DND-41 (cell line): ENCODE measurements at regions not wholly inside any gene's neighbourhood (a gene's known extent, or its start where the extent isn't known, plus 50 kb on each side); places are given as distances from the start of the nearest gene placed in this dataset.

Experiments
- ATAC-seq: fragments of 200-7000 bp; cut with Tn5 transposase; 3 replicates; pipeline ENCODE4 v1.9.1; 2021; ENCODE audit warnings: low read depth; ENCODE audit not compliant: insufficient read depth
- DNase-seq: peaks from one replicate; pipeline ENCODE4 v3.0.0-alpha.2; 2020
- H2AFZ ChIP-seq: 2 replicates; pipeline ENCODE4 v1.6.0; 2012; ENCODE audit warnings: low read depth, low read length
- H3K27ac ChIP-seq: 2 replicates; pipeline ENCODE4 v1.5.1; 2012; ENCODE audit warnings: low read length, inconsistent platforms
- H3K27me3 ChIP-seq: fragments of 200-600 bp; sonication (generic); 2 replicates; pipeline ENCODE4 v1.6.0; 2012; ENCODE audit warnings: low read length, mild to moderate bottlenecking, inconsistent platforms; ENCODE audit not compliant: insufficient read depth, poor library complexity
- H3K36me3 ChIP-seq: 2 replicates; pipeline ENCODE4 v1.5.1; 2012; ENCODE audit warnings: low read length, inconsistent platforms; ENCODE audit not compliant: insufficient read depth
- H3K4me1 ChIP-seq: 2 replicates; pipeline ENCODE4 v1.5.1; 2012; ENCODE audit warnings: mild to moderate bottlenecking, low read length; ENCODE audit not compliant: insufficient read depth
- H3K4me2 ChIP-seq: 2 replicates; pipeline ENCODE4 v1.6.0; 2012; ENCODE audit warnings: mild to moderate bottlenecking, moderate library complexity, low read length, inconsistent platforms; ENCODE audit not compliant: insufficient read depth
- H3K4me3 ChIP-seq, 2 experiments: fragments of 200-600 bp in 1 of 2; shearing (Covaris generic) in 1 of 2; 2 replicates each; pipeline ENCODE4 v1.5.1; 2012 to 2016; ENCODE audit warnings: inconsistent platforms in 2 of 2, low read length in 2 of 2, mild to moderate bottlenecking in 2 of 2, low read depth in 1 of 2, moderate library complexity in 1 of 2
- H3K79me2 ChIP-seq: 2 replicates; pipeline ENCODE4 v1.6.0; 2012; ENCODE audit warnings: low read length, inconsistent platforms; ENCODE audit not compliant: insufficient read depth
- H3K9ac ChIP-seq: 2 replicates; pipeline ENCODE4 v1.6.0; 2012; ENCODE audit warnings: low read depth, mild to moderate bottlenecking, inconsistent platforms, low read length, moderate library complexity
- H3K9me3 ChIP-seq: 2 replicates; pipeline ENCODE4 v1.5.1; 2012; ENCODE audit warnings: low read length, moderate library complexity, mild to moderate bottlenecking, inconsistent platforms; ENCODE audit not compliant: insufficient read depth, severe bottlenecking
- H4K20me1 ChIP-seq: 2 replicates; pipeline ENCODE4 v1.6.0; 2012; ENCODE audit warnings: low read length; ENCODE audit not compliant: insufficient read depth
- EZH2 ChIP-seq: IDR thresholded peaks from 3 replicates; pipeline ENCODE4 v1.6.1; 2012; ENCODE audit warnings: borderline replicate concordance, low read depth, mild to moderate bottlenecking, moderate library complexity, low read length, inconsistent platforms; ENCODE audit not compliant: severe bottlenecking
- TF ChIP-seq, protein P1 (sequence below): IDR thresholded peaks from 2 replicates; pipeline ENCODE4 v1.5.1; 2012; ENCODE audit warnings: borderline replicate concordance, low read length, moderate library complexity, mild to moderate bottlenecking; ENCODE audit not compliant: poor library complexity, severe bottlenecking; ENCODE audit errors: extremely low read depth

GRCh38 chr12:125193376-125194152, 128.3 kb downstream of the AACS start:
- Histone ChIP-seq H3K79me2 (no peaks in the 10 kb centered on the region), H2AFZ (no peak overlapping the region), H3K36me3 (no peaks in the 10 kb centered on the region), H3K9ac (no peak overlapping the region), H4K20me1 (no peaks in the 10 kb centered on the region), H3K9me3 (no peaks in the 10 kb centered on the region), H3K4me2 (no peak overlapping the region), H3K4me1 (no peaks in the 10 kb centered on the region), H3K27me3 (peaks cover 21% of the 10 kb centered on the region), H3K27ac (no peak overlapping the region), H3K4me3 (no peak overlapping the region)
- ATAC-seq, result no peak
- TF ChIP-seq EZH2, result no peak
- no peak for DNase-seq

GRCh38 chr12:125194163-125194773, 129.0 kb downstream of the AACS start:
- H3K4me3 ChIP-seq, result no peak overlapping the region
- no peak for TF ChIP-seq EZH2
- TF ChIP-seq, protein P1, sequence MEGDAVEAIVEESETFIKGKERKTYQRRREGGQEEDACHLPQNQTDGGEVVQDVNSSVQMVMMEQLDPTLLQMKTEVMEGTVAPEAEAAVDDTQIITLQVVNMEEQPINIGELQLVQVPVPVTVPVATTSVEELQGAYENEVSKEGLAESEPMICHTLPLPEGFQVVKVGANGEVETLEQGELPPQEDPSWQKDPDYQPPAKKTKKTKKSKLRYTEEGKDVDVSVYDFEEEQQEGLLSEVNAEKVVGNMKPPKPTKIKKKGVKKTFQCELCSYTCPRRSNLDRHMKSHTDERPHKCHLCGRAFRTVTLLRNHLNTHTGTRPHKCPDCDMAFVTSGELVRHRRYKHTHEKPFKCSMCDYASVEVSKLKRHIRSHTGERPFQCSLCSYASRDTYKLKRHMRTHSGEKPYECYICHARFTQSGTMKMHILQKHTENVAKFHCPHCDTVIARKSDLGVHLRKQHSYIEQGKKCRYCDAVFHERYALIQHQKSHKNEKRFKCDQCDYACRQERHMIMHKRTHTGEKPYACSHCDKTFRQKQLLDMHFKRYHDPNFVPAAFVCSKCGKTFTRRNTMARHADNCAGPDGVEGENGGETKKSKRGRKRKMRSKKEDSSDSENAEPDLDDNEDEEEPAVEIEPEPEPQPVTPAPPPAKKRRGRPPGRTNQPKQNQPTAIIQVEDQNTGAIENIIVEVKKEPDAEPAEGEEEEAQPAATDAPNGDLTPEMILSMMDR, result no peak
- no peaks in the 10 kb centered on the region for H3K36me3 ChIP-seq
- no peaks in the 10 kb centered on the region for H3K4me1 ChIP-seq
- no peaks in the 10 kb centered on the region for H3K9me3 ChIP-seq
- peaks cover 15% of the 10 kb centered on the region for H3K27me3 ChIP-seq
- no peaks in the 10 kb centered on the region for H4K20me1 ChIP-seq
- H2AFZ ChIP-seq, result no peak overlapping the region
- no peak overlapping the region for H3K4me2 ChIP-seq
- no peaks in the 10 kb centered on the region for H3K79me2 ChIP-seq
- no peak overlapping the region for H3K27ac ChIP-seq
- H3K9ac ChIP-seq, result no peak overlapping the region
- DNase-seq (no peak), ATAC-seq (no peak)

GRCh38 chr12:125194987-125195386, 129.8 kb downstream of the AACS start:
- H4K20me1 ChIP-seq, result no peaks in the 10 kb centered on the region
- no peaks in the 10 kb centered on the region for H3K79me2 ChIP-seq
- DNase-seq, result peak; percentile 10
- peak; percentile 40; the same call in 1 of the 3 replicates for ATAC-seq
- peaks cover 10% of the 10 kb centered on the region for H3K27me3 ChIP-seq
- H3K4me1 ChIP-seq, result no peaks in the 10 kb centered on the region
- no peak overlapping the region for H3K4me2 ChIP-seq
- no peaks in the 10 kb centered on the region for H3K36me3 ChIP-seq
- no peak for TF ChIP-seq EZH2
- TF ChIP-seq, protein P1, result no peak
- no peaks in the 10 kb centered on the region for H3K9me3 ChIP-seq
- H2AFZ ChIP-seq, result no peak overlapping the region
- H3K27ac ChIP-seq, result no peak overlapping the region
- H3K4me3 ChIP-seq, result no peak overlapping the region
- H3K9ac ChIP-seq, result no peak overlapping the region

DNA sequence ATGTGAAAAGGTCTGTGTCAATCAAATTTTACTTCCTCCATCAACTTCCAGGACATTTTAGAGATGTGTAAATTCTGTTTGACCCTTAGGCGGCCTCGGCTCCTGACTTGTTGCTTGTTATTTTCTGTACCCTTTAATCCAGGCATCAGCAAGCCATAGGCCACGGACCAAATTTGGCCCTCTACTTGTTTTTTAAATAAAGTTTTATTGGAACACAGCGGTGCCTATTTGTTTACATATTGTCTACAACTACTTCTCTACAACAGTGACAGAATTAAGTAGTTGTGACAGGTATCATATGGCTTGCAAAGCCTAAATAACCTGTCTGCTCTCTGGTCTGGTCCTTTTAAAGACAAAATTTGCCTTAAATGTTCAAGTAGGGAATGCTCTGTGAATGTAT, 132.1 kb downstream of the AACS start:
- TF ChIP-seq EZH2, result no peak
- TF ChIP-seq, protein P1, result no peak
- no peak overlapping the region for H3K27ac ChIP-seq
- DNase-seq (no peak), ATAC-seq (no peak)
- H3K27me3 ChIP-seq, result peaks cover 7% of the 10 kb centered on the region
- no peaks in the 10 kb centered on the region for H3K9me3 ChIP-seq
- no peak overlapping the region for H3K9ac ChIP-seq
- no peaks in the 10 kb centered on the region for H4K20me1 ChIP-seq
- H2AFZ ChIP-seq, result no peak overlapping the region
- H3K4me3 ChIP-seq, result no peak overlapping the region
- no peaks in the 10 kb centered on the region for H3K4me1 ChIP-seq
- no peak overlapping the region for H3K4me2 ChIP-seq
- H3K79me2 ChIP-seq, result no peaks in the 10 kb centered on the region
- no peaks in the 10 kb centered on the region for H3K36me3 ChIP-seq
